DMS 273 treated with DMSO at 0.1 percent for 48 hours (cell line): ENCODE measurements at regions not wholly inside any gene's neighbourhood (a gene's known extent, or its start where the extent isn't known, plus 50 kb on each side); places are given as distances from the start of the nearest gene placed in this dataset.
"Not testable (repeated sequence)": the region's sequence is repeated elsewhere in the genome, so short reads cannot be mapped to it uniquely, and the experiment has no call there.

Source experiments
- DNase-seq: peaks from one replicate; lab custom pipeline; 2025; lab: John Stamatoyannopoulos, UW

DNA sequence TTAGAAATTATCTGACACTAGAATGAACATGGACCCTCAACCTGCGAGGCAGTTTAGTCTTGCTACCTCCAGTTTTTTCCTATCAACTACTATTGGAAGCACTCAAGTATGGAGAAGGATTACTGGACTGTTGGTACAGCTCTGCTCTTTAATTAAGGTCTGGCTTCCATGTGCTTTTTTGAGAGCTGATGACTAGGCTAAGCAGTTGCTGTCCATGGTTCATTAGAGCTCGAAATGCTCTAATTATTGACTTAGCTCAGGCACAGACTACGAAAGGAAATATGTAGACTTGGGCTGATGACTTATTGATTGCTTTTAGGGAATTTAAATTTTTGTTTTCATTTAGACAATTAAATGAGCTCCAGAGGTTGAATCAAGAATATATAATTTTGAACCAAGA lies 1281.6 kb downstream of the HACE1 start:
- no peak for DNase-seq

DNA sequence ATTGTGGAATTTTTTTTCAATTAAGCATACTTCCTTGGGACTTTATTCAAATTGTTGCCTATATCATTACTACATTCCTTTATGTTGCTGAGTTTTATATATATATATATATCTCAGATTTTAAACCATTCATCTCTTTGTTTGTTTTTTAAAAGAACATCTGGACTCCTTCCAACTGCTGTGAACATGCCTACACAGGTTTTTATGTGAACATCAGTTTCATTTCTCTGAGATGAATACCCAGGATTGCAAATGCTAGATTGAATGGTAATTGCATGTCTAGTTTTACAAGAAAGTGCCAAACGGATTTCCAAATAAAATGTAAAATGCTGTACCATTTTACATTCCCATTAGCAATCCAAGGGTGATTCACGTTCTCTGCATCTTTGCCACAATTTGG lies 1289.3 kb downstream of the HACE1 start:
- peak; percentile 50 for DNase-seq

DNA sequence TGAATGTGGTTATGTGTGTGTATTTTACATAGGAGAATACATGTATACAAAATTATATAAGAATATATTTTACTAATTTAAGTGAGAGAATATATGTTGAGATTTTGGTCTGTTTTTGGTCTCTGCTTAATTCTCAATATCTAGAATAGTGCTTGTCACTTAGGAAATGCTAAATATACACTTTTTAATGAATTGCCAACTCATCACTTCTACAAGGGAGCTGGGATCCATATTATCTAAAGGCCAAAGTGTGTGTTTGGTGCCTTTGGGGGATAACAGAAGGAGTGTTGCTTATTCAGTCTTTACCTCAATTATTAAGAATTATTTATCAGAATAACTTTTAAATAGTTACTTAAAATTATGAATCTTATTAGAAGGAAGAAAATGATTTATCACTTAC lies 1304.8 kb downstream of the HACE1 start:
- no peak for DNase-seq

DNA sequence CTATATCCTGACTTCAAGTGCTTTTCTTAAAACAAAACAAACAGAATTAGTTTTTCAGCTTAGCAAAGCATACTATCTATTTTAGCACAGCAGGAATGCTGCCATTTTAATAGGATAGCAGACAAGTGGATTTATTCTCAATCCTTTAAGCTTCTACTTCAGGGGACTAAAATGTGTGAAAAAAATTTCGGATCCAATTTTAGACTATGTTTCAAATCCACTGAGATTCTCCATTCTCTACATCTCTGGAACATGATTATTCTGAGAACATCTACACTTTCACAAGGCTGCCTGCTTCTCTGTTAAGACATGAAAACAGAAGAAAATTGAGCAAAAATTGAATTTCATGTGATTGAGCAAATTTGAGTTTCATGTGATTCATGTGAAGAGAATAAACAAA lies 1321.3 kb downstream of the HACE1 start:
- no peak for DNase-seq

DNA sequence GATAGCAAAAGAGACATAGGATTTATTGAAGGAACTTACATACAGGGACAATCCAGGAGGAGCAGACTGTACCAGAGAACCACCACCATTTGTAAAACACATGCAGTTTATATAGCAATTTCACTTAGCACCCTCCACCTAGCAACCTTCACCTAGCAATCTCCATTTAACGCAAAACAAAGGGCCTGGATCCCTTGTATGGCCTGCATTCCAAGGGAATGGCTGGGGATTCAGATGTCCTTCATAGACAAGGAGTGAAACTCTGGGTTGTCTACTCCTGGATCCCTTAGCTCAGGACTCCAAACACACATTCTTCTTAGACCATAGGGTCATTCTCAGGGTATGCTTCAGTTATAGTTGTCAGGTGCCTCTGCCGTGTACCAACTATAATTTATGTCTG lies 1324.9 kb downstream of the HACE1 start:
- DNase-seq = no peak

DNA sequence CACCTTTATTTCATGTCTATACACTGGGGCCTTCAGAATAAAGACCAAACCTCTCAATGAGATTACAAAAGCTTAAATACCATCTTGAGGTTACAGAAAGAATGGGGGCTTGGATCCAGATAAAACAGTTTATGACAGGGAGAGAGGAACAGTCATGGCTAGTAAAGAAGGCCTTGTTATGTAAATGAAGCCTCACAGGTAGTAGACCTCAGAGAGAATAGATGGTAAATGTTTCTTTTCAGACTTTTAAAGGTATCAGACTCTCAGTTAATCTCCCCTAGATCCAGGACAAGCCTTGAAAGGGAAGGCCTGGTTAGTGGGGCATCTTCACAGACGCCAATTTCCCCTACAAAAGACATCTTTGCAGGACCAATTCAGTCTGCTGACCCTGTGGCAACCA lies 1325.6 kb downstream of the HACE1 start:
- DNase-seq = no peak

DNA sequence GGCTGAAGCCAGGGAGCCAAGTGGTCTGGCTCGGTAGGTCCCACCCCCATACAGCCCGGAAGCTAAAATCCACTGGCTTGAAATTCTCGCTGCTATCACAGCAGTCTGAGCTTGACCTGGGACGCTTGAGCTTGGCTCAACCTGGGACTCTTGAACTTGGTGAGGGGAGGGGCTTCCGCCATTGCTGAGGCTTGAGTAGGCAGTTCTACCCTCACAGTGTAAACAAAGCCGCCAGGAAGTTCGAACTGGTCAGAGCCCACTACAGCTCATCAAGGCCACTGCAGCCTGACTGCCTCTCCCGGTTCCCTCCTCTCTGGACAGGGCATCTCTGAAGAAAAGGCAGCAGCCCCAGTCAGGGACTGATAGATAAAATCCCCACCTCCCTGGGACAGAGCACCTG lies 1337.7 kb downstream of the HACE1 start:
- DNase-seq = no peak

DNA sequence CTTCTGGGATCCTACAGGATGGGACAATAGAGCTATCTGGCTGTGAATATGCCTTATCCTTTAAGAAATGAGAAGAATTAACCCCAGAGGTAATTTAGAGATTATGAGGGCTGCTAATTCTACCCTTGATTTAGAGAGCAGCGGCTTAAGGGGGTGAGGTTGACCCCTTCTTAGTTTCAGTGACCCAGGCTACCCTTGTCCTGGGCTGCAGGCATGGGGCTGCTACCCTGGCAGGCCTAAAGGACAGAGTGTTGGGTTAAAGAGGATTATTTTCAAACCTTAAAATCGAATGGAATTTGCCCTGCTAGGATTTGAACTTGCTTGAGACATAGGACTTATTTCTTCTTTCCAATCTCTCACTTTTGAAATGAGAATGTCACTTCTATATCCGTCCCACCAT lies 1343.4 kb downstream of the HACE1 start:
- DNase-seq = no peak

DNA sequence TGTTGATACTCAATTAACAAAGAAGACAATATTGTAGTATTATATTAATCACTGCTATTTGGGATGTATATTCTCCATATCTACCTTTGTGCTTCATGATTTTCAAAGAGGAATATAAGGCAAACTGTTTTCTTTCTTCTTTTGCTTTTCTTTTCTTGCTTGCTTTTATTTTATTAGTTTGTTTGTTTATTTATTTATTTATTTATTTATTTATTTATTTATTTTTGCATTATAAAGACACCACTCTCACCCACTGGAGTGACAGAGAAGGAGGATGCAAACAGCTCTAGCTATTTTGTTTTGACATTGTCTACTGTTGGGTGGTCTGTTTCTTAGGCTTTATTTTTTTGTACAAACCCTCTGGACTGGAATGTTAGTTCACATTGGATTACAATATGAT lies 1352.7 kb downstream of the HACE1 start:
- DNase-seq = no peak

DNA sequence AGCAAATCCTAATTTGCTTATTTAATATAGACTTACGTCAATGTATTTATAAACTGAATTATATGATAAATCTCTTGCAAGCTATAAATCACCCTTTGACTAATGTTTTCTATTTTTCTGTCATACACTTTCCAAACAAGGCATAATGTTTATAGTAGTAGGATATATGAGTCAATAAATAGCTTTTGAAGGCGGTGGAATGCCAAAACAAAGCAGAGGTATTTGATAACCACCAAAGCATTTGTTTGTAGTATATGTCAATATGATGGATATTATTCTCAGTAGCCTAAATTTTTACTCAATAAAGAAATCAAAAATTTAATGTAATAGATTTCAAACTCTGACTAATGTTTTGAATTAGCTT lies 1354.6 kb downstream of the HACE1 start:
- no peak for DNase-seq

DNA sequence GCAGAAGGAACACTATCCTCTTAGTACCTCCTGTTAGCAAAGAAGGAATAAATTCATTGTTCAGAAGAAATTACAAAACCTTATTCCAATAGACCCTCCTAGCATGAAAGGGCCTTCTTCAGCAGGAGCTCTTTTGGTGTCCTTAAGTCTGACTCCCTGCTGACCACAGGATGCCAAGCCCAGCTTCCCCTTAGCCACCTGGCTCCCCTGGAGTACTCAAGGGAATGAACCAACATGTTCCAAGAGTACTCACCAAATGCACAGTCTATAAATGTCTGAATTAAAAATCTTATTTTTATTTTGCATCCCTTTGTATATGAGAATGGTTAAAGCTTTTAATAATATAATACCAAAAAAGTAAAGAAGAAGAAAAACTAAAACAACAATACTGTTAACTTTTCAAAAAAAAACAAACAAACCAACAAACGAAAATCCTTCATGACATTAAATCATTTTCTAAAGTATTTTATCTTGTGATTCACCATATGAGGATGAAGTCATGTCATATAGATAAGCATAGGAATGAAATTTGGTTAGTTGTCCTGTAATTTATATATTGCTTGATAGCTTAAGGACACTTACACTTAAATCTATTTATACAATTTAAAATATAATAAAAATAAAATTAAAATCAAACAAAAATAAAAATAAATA lies 1355.1 kb downstream of the HACE1 start:
- DNase-seq = no peak

DNA sequence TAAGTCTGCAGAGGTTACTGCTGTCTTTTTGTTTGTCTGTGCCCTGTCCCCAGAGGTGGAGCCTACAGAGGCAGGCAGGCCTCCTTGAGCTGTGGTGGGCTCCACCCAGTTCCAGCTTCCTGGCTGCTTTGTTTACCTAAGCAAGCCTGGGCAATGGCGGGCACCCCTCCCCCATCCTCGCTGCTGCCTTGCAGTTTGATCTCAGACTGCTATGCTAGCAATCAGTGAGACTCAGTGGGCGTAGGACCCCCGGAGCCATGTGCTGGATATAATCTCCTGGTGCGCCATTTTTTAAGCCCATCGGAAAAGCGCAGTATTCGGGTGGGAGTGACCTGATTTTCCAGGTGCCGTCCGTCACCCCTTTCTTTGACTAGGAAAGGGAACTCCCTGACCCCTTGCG lies 1363.1 kb downstream of the HACE1 start:
- DNase-seq = not testable (repeated sequence)

DNA sequence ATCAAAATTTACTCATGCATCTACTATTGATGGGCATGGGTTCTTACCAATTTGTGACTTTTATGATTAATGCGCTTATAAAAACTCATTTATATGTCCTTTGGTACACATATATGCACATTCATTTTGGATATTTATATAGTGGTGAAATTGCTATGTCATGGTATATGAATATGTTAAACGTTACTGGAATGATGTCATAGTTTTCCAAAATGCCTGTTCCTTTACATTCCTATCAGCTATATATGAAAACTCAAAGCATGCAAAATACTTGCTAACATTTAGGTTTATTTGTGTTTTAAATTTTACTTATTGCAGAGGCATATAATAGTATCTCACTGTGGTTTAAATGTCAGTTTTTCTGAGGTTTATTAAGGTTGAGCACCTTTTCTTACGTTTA lies 1403.1 kb downstream of the HACE1 start:
- DNase-seq = no peak

DNA sequence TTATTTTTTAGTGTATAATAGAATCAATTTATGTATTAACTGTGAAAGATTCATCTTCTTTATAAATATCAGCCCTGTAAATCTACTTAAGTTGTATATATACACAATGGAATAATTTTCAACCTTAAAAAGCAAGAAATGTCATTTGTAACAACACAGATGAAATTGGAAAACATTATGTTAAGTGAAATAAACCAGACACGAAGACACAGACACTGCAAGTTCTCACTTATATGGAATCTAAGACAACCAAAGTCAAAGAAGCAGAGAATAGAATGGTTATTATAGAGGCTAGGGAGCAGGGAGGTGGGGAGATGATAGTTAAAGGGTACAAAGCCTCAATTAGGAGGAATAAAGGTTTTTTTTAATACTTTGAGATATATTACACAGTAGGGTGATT lies 1404.4 kb downstream of the HACE1 start:
- DNase-seq = no peak

DNA sequence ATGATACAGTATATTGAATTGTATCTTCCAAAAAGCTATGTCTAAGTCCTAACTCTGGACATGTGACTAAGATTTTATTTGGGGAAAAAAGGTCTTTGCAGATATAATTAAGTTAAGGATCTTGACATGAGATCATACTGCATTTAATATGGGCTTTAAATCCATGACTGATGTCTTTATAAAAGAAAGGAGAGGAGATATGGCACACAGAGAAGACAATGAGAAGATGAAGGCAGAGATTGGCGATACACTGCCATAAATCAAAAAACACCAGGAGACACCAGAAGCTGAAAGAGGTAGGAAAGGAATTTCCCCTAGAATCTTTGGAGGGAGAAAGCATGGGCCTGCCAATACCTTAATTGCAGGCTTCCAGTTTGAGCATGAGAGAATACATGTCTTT lies 1450.2 kb downstream of the HACE1 start:
- DNase-seq = no peak

DNA sequence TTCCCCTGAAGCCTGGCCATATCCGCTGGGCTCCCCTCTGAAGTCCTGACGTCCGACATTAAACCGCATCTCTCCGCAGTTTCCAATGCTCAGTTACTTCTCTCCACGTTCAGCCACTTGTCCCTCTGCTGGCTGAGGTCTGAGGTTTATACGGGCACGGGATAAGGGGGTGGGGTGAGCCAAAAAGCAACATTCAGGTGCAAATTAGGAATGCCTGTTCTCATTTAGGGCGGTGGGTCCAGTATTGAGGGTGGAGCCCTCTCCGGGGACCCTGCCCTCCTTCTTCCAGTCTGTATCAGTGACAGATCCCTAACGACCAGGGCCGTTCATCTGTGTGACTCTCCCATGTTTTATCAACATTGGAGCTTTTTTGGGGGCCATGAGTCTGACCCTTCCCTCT lies 1454.4 kb downstream of the HACE1 start:
- no peak for DNase-seq

DNA sequence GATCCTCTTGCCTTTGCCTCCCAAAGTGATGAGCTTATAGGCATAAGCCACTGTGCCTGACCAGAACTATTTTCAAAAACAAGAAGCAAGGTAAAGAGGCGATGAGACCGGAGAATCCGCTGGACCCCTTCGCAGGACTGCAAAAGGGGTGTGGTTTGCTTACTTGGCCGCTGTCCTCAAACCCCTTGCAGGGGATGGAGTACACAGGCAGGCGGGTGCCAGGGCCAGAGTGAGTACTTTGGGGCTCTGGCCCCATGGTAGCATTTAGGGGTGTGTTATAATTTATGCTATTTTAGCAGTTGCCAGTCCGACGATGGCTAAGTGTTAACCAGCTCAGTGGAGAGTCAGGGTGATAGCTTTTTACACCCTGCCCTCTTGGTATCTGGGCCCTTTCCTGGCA lies 1454.9 kb downstream of the HACE1 start:
- DNase-seq = no peak

DNA sequence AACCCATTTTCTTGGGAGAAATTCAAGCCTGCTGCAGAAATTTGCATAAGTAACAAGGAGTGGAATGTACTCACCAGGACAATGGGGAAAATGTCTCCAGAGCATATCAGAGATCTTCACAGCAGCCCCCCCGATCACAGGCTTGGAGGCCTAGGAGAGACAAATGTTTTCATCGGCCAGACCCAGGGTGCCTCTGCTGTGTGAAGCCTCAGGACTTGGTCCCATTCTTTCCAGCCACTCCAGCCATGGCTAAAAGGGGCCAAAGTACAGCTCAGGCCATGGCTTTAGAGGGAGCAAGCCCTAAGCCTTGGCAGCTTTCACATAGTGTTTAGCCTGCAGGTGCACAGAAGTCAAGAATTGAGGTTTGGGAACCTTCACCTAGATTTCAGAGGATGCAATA lies 1463.0 kb downstream of the HACE1 start:
- DNase-seq = no peak

DNA sequence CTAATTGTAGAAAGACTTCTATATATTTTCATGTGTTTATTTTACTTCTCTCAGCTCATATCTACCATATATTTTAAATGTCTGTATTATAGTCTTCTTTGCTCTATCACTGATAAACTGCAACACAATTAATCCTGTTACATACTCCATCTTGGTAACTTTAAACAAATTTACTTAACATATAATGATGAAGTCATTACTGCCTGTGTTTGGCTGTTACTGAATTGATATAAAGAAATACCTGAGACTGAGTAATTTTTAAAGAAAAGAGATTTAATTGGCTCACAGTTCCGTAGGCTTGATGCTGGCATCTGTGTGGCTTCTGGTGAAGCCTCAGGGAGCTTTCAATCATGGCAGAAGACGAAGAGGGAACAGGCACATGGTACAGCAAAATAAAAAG lies 1480.4 kb downstream of the HACE1 start:
- no peak for DNase-seq

DNA sequence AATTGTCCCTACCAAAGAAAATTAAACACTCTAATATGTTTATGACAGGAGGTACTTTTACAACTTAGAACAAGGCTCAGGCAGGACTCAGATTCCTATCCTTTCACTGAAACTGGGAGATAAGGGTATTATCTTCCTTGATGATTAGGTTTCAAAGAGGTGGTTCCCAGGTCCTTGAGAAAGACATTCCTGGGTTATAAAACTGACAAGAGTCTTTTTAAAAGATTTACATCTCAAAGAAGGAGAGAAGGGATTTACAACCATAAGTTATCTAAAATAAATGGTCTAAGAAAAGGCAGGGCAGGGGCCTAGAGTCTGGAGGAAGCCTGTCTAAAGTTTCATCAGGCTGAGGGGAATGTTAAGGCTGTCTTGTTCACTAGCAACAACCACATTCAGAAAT lies 1492.5 kb downstream of the HACE1 start:
- no peak for DNase-seq

DNA sequence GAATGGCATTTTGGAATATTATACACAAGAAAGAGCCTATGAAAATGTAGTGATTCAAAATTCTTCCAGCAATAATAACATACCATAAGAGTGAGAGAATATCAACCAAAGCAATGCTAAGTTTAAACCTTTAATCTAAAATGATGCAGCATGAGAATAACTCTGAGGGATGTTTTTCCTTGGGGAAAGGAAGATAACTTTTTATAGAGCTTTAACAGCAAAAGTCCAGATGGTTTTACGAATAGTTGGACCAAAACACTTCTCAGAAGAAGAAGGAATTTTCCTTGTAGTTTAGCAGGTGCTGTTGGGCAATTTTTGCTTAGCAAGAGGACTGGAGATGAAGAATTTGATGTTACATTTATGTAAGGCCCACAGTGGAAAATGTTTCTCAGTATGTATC lies 1503.2 kb downstream of the HACE1 start:
- no peak for DNase-seq

DNA sequence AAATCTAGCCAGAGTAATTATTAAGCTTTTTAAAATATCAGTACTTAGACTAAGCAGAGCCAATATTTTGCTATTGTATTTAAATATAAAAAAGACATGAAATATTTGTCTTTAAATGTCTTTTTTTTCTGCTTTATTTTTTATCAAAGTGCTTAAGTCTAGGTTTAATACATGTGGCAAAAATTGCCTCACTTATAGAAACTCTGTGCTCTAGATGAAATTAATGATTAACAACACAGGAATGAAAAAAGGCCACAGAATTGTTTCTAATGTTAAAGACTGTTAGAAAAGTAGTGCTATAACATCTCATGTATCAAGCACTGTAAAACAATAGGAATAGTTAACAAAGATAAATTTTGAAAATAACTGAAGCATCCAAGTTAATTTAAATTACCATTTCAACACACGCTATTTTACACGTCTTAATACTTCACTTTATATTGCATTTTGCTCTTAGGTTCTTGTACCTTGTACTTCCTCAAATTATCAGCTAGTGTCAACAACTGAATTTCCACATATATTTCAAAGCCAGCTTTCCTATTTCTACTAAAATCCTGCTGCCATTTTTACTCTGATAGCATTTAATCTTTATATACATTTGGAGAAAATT lies 1515.1 kb downstream of the HACE1 start:
- DNase-seq = no peak

DNA sequence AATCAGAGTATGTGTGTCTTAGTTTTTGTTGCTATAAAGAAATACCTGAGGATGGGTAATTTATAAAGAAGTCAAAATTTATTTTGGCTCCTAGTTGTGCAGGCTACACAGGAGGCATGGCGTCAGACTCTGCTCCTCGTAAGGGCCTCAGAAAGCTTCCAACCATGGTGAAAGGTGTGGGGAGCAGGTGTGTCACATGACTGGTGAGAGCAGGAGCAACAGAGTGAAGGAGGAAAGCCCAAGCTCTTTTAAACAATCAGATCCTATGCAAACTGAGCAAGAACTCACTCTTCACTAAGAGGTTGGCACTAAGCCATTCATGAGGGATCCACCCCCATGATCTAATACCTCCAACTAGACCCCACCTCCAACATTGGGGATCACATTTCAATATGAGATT lies 1524.3 kb downstream of the HACE1 start:
- DNase-seq = no peak
